Endothelial cell (in vitro differentiated cells): ENCODE measurements at regions not wholly inside any gene's neighbourhood (a gene's known extent, or its start where the extent isn't known, plus 50 kb on each side); places are given as distances from the start of the nearest gene placed in this dataset.

Source experiments
- DNase-seq: peaks from one replicate; pipeline ENCODE4 v3.0.0; 2021; ENCODE audit warnings: low spot score
- H3K27ac Mint-ChIP-seq: one replicate; pipeline ENCODE4 v1.8.0; 2021; ENCODE audit warnings: mixed read lengths, inconsistent platforms; ENCODE audit not compliant: unreplicated experiment
- H3K27me3 Mint-ChIP-seq: one replicate; pipeline ENCODE4 v1.8.0; 2021; ENCODE audit warnings: mild to moderate bottlenecking, moderate library complexity, mixed read lengths, inconsistent platforms; ENCODE audit not compliant: unreplicated experiment
- H3K36me3 Mint-ChIP-seq: one replicate; pipeline ENCODE4 v1.8.0; 2021; ENCODE audit warnings: mild to moderate bottlenecking, low read depth, mixed read lengths, inconsistent platforms; ENCODE audit not compliant: unreplicated experiment
- H3K4me1 Mint-ChIP-seq: one replicate; pipeline ENCODE4 v1.8.0; 2021; ENCODE audit warnings: mild to moderate bottlenecking, mixed read lengths, inconsistent platforms; ENCODE audit not compliant: unreplicated experiment
- H3K4me3 Mint-ChIP-seq: one replicate; pipeline ENCODE4 v1.8.0; 2021; ENCODE audit warnings: mild to moderate bottlenecking, mixed read lengths, inconsistent platforms; ENCODE audit not compliant: unreplicated experiment
- H3K9me3 Mint-ChIP-seq: one replicate; pipeline ENCODE4 v1.8.0; 2021; ENCODE audit warnings: mixed read lengths, inconsistent platforms; ENCODE audit not compliant: unreplicated experiment
- TF ChIP-seq, protein P1 (sequence below): fragments of 200-600 bp; sonication (generic); IDR thresholded peaks from one replicate; pipeline ENCODE4 v1.5.0; 2021; ENCODE audit warnings: antibody characterized with exemption; ENCODE audit not compliant: unreplicated experiment

DNA sequence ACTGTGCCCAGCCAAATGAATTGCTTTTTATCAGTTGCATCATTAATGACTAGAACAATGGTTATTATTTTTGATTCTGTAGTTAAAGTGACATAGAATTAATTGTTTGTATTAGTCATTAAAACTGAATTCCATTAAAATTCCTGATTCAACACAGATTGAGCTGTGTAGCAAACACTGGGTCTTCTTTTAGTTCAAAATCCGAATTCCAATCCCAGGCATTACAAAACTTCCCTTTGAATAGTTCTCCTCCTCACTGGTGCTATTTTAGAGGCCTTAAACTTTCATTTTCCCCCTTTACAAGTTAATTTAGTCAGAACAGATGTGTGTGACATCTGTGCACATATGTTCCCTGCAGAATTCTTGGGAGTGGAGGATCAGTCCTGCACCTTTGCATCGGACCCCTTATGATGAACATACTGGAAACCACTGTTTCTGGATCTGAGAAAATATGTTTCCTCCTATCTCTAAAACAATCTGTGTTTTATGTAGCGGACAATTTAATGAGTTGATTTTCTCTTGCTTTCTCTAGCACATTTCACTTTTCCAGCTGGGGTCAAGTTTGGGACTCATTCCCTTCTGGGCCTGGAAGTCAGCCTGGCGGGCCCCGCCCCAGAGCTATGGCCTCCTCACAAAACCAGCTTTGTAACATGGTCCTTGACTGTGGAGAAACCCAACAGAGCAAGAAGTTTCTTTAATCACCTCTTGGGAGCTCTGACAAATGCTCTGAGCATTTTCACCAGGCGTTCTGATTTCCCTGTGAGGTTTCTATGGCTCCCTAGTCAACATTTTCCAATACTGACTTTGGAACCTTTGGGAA is 87.9 kb upstream of the MAMDC2 start:
- DNase-seq, result no peak
- Mint-ChIP-seq H3K27ac (no peak overlapping the region), H3K4me3 (no peak overlapping the region), H3K4me1 (no peaks in the 10 kb centered on the region), H3K27me3 (no peaks in the 10 kb centered on the region), H3K36me3 (no peaks in the 10 kb centered on the region), H3K9me3 (no peaks in the 10 kb centered on the region)
- TF ChIP-seq, protein P1, sequence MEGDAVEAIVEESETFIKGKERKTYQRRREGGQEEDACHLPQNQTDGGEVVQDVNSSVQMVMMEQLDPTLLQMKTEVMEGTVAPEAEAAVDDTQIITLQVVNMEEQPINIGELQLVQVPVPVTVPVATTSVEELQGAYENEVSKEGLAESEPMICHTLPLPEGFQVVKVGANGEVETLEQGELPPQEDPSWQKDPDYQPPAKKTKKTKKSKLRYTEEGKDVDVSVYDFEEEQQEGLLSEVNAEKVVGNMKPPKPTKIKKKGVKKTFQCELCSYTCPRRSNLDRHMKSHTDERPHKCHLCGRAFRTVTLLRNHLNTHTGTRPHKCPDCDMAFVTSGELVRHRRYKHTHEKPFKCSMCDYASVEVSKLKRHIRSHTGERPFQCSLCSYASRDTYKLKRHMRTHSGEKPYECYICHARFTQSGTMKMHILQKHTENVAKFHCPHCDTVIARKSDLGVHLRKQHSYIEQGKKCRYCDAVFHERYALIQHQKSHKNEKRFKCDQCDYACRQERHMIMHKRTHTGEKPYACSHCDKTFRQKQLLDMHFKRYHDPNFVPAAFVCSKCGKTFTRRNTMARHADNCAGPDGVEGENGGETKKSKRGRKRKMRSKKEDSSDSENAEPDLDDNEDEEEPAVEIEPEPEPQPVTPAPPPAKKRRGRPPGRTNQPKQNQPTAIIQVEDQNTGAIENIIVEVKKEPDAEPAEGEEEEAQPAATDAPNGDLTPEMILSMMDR, result no peak

DNA sequence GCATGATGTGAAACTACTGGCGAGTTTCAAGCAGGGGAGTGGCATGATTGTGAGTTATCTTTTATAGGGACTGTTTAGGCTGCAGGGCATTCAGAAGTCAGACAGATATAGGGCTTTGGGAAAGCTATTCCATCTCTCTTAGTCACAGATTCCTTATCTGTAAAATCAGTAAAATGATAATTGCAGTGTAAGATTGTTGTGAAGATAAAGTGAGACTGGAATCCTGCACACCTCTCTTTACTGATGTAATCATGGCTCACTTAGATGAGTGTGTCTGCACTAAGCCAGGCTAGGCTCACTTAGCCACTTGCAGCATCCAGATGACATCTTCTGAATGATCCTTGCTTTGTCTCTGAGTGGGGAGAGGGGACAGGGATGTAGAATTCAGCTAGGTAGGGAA is 81.8 kb upstream of the MAMDC2 start:
- Mint-ChIP-seq H3K36me3 (no peaks in the 10 kb centered on the region), H3K27ac (no peak overlapping the region), H3K4me1 (no peaks in the 10 kb centered on the region), H3K27me3 (no peaks in the 10 kb centered on the region), H3K4me3 (no peak overlapping the region), H3K9me3 (no peaks in the 10 kb centered on the region)
- TF ChIP-seq, protein P1, result no peak
- DNase-seq, result no peak

DNA sequence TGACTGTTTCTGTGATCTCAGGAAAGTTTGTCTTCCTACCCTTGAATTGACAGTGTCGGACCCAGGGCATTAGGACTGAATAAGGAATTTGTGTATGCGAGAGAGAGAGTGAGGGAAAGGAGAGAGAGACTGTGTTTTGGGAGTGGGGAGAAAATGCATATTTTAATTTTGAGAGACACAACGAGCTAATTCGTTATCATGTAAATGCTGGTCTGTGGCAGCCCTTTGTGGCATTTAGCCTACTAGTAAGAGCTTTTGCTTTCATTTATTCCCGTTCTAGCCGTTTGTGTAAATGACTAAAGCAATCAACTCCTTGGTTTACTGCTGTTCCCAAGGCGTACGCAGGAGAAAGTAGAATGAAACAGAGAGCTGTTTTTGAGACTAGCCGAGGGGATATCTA is 79.8 kb upstream of the MAMDC2 start:
- H3K27me3 Mint-ChIP-seq, result no peaks in the 10 kb centered on the region
- H3K27ac Mint-ChIP-seq, result no peak overlapping the region
- no peaks in the 10 kb centered on the region for H3K9me3 Mint-ChIP-seq
- no peak for DNase-seq
- TF ChIP-seq, protein P1, result no peak
- H3K4me3 Mint-ChIP-seq, result no peak overlapping the region
- no peaks in the 10 kb centered on the region for H3K36me3 Mint-ChIP-seq
- no peaks in the 10 kb centered on the region for H3K4me1 Mint-ChIP-seq

DNA sequence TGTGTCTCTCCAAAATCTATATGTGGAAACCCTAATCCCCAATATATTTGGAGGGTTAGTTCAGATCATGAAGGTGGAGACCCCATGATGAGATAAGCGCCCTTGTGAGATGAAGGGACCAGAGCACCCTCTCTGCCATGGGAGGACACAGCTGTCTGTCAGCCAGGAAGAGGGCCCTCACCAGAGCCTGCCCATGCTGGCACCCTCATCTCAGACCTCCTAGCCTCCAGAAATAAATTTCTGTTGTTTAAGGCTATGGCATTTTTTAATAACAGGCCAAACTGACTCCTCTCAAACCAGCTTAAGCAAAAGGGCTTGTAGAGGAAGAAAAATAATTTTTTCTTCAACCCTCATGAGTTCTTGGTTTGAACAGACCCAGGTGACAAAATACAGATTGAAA is 79.2 kb upstream of the MAMDC2 start:
- Mint-ChIP-seq H3K36me3 (no peaks in the 10 kb centered on the region), H3K4me1 (no peaks in the 10 kb centered on the region), H3K9me3 (no peaks in the 10 kb centered on the region), H3K4me3 (no peak overlapping the region), H3K27ac (no peak overlapping the region), H3K27me3 (no peaks in the 10 kb centered on the region)
- no peak for DNase-seq
- TF ChIP-seq, protein P1, result no peak

DNA sequence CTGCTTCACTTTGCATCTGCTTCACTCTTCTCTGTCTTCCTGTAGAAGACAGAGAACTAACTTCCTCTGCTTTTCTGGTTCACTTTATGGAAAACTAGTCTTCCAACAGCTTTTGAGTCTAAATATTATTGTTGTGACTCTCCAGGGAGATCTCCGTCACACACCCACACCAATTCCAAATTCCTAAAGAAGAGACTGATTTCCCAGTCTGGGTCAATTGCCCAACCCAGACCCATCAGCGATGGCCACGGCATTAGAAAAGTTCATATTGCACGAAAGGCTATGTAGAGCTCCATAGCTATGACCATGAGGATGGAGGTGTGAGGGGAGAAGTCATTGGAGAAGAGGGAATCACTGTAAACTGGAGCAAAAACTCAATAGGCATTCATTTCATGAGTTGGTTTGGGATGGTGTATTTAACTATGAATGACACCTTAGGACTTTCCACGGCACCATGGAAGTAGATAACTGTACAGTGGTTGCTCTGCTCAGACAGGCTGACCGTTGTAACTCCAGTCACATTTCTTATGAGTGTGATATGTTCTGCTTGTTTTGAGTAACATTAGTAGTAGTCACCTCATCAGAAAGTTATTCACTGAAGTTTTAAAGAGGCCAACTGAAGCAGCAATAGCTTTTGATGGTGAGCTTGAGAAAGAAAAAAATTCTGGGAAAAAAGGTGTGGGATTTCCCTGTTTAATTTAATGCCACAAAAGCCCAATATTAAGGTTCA is 78.1 kb upstream of the MAMDC2 start:
- H3K36me3 Mint-ChIP-seq, result no peaks in the 10 kb centered on the region

More for the DNA sequence above, 78.1 kb upstream of the MAMDC2 start:
- Mint-ChIP-seq H3K4me3 (no peak overlapping the region), H3K9me3 (no peaks in the 10 kb centered on the region), H3K4me1 (peaks cover 2% of the 10 kb centered on the region), H3K27me3 (no peaks in the 10 kb centered on the region), H3K27ac (no peak overlapping the region)
- no peak for DNase-seq
- TF ChIP-seq, protein P1, result no peak
